IMR-90 (cell line): ENCODE measurements at regions not wholly inside any gene's neighbourhood (a gene's known extent, or its start where the extent isn't known, plus 50 kb on each side); places are given as distances from the start of the nearest gene placed in this dataset.

ENCODE experiments used
- CEBPB ChIP-seq: IDR thresholded peaks from 2 replicates; pipeline ENCODE4 v1.6.1; 2012; ENCODE audit warnings: low read depth, low read length, improper control_type of control experiment
- FOS ChIP-seq: fragments of 150-350 bp; IDR thresholded peaks from 2 replicates; pipeline ENCODE4 v1.6.1; 2016; ENCODE audit warnings: low read depth, low read length
- MAFK ChIP-seq: IDR thresholded peaks from 2 replicates; pipeline ENCODE4 v1.6.1; 2012; ENCODE audit warnings: low read depth, low read length, improper control_type of control experiment
- MAZ ChIP-seq: IDR thresholded peaks from 2 replicates; pipeline ENCODE4 v1.6.1; 2012; ENCODE audit warnings: low read depth, mild to moderate bottlenecking, low read length, improper control_type of control experiment, moderate library complexity, borderline replicate concordance
- MXI1 ChIP-seq: IDR thresholded peaks from 2 replicates; pipeline ENCODE4 v1.6.1; 2012; ENCODE audit warnings: low read depth, mild to moderate bottlenecking, low read length, moderate library complexity, borderline replicate concordance
- NFE2L2 ChIP-seq: fragments of 150-350 bp; IDR thresholded peaks from 2 replicates; pipeline ENCODE4 v1.6.1; 2016; ENCODE audit warnings: low read depth, mild to moderate bottlenecking, low read length
- POLR2A ChIP-seq: IDR thresholded peaks from 2 replicates; pipeline ENCODE4 v1.6.1; 2012; ENCODE audit warnings: mild to moderate bottlenecking, low read depth, low read length
- RAD21 ChIP-seq: IDR thresholded peaks from 2 replicates; pipeline ENCODE4 v1.6.1; 2012; ENCODE audit warnings: low read length, improper control_type of control experiment
- RCOR1 ChIP-seq: IDR thresholded peaks from 2 replicates; pipeline ENCODE4 v1.6.1; 2012; ENCODE audit warnings: mild to moderate bottlenecking, low read length, improper control_type of control experiment; ENCODE audit not compliant: insufficient replicate concordance
- RFX5 ChIP-seq: IDR thresholded peaks from 2 replicates; pipeline ENCODE4 v1.8.0; 2012; ENCODE audit warnings: low read depth, mild to moderate bottlenecking, low read length, moderate library complexity
- SMC3 ChIP-seq: fragments of 150-350 bp; IDR thresholded peaks from 2 replicates; pipeline ENCODE4 v1.6.1; 2016; ENCODE audit warnings: low read depth, mild to moderate bottlenecking, antibody characterized with exemption, low read length, moderate library complexity
- TF ChIP-seq, protein P1 (sequence below): conservative IDR thresholded peaks from 2 replicates; pipeline ENCODE4 v1.5.1; 2012; ENCODE audit warnings: mild to moderate bottlenecking, low read depth, low read length, improper control_type of control experiment
- TF ChIP-seq, protein P2 (sequence below): fragments of 150-350 bp; IDR thresholded peaks from 2 replicates; pipeline ENCODE4 v1.6.1; 2016; ENCODE audit warnings: low read depth, mild to moderate bottlenecking, low read length, moderate library complexity, borderline replicate concordance
- TF ChIP-seq, protein P3 (sequence below): fragments of 150-350 bp; IDR thresholded peaks from 2 replicates; pipeline ENCODE4 v1.6.1; 2017; ENCODE audit warnings: mild to moderate bottlenecking, antibody characterized with exemption, low read length, low read depth

DNA sequence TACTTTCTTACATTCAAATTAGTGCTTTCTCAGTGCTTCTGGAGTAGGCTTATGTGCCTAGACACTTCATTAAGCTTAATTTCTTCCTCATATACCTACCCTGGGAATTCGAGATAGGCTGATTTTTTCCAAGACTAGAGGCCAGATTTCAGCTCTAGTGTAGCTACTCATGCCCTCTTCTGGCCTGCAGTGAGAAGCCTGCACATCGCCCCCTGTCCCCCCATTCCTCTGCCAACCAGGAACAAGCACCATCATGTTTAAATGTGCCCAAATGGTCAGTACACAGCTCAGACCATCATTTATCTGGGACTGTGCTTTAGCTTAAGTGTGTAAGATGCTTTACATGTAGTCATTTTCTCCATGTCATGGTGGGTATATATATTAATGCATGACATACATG, 1218.8 kb upstream of the LRRTM1 start:
- TF ChIP-seq, protein P1, sequence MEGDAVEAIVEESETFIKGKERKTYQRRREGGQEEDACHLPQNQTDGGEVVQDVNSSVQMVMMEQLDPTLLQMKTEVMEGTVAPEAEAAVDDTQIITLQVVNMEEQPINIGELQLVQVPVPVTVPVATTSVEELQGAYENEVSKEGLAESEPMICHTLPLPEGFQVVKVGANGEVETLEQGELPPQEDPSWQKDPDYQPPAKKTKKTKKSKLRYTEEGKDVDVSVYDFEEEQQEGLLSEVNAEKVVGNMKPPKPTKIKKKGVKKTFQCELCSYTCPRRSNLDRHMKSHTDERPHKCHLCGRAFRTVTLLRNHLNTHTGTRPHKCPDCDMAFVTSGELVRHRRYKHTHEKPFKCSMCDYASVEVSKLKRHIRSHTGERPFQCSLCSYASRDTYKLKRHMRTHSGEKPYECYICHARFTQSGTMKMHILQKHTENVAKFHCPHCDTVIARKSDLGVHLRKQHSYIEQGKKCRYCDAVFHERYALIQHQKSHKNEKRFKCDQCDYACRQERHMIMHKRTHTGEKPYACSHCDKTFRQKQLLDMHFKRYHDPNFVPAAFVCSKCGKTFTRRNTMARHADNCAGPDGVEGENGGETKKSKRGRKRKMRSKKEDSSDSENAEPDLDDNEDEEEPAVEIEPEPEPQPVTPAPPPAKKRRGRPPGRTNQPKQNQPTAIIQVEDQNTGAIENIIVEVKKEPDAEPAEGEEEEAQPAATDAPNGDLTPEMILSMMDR = no peak
- no peak for TF ChIP-seq POLR2A
- TF ChIP-seq RAD21 = no peak
- no peak for TF ChIP-seq MXI1
- TF ChIP-seq, protein P2, sequence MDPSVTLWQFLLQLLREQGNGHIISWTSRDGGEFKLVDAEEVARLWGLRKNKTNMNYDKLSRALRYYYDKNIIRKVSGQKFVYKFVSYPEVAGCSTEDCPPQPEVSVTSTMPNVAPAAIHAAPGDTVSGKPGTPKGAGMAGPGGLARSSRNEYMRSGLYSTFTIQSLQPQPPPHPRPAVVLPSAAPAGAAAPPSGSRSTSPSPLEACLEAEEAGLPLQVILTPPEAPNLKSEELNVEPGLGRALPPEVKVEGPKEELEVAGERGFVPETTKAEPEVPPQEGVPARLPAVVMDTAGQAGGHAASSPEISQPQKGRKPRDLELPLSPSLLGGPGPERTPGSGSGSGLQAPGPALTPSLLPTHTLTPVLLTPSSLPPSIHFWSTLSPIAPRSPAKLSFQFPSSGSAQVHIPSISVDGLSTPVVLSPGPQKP = no peak
- TF ChIP-seq, protein P3, sequence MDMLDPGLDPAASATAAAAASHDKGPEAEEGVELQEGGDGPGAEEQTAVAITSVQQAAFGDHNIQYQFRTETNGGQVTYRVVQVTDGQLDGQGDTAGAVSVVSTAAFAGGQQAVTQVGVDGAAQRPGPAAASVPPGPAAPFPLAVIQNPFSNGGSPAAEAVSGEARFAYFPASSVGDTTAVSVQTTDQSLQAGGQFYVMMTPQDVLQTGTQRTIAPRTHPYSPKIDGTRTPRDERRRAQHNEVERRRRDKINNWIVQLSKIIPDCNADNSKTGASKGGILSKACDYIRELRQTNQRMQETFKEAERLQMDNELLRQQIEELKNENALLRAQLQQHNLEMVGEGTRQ = no peak
- no peak for TF ChIP-seq CEBPB
- TF ChIP-seq SMC3 = no peak
- no peak for TF ChIP-seq RFX5
- TF ChIP-seq MAZ = no peak
- no peak for TF ChIP-seq RCOR1
- no peak for TF ChIP-seq FOS
- no peak for TF ChIP-seq MAFK
- no peak for TF ChIP-seq NFE2L2
